ENCODE measurements at regions not wholly inside any gene's neighbourhood (a gene's known extent, or its start where the extent isn't known, plus 50 kb on each side); places are given as distances from the start of the nearest gene placed in this dataset.

- ChIA-PET CTCF (no interaction called here), POLR2A (no interaction called here)
- no peak for TF ChIP-seq CTCF (IDR thresholded peaks at IDR 0.05; ENCODE audit: insufficient read depth, low read length, missing control alignments)
- H3K4me3 ChIP-seq (ENCODE audit: low read depth, low read length) = no peak overlapping the region
- no peak for DNase-seq (ENCODE audit: low read depth, low spot score)
Observed at GRCh38 chr18:79595876-79596374, 83.7 kb upstream of the CTDP1 start.

DNA sequence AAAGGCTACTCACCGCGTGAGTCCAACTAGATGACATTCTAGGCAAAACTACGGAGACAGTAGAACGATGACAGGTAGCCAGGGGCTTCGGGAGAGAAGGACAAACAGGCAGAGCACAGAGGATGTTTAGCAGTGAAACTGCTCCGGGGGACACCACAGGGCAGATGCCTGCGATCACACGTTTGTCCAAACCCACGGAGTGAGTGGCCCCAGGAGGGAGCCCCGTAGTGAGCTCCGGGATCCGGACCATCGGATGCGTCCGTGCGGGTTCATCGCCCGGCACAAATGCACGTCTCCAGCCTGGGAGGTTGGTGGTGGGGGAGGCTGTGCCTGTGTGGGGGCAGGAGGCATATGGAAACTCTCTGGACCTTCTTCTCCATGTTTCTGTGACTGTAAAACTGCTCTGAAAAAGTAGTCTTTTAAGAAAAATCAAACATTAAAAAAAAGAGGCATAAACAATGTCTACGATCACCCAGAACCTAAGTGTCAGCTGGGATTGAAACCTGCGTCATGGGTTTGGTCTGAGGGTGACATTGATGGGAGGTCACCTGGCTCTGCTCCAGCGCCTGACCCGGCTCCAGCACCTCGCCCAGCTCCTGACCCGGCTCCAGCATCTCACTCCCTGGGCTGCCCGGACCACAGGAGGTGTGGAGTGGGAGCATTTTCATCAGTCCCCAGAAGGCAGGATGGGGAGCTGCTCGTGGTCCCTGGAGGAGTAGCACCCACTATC is 83.0 kb upstream of the CTDP1 start:
- TF ChIP-seq CTCF (IDR thresholded peaks at IDR 0.05; ENCODE audit: insufficient read depth, low read length, missing control alignments) = no peak
- no peak for DNase-seq (ENCODE audit: low read depth, low spot score)
- H3K4me3 ChIP-seq (ENCODE audit: low read depth, low read length) = no peak overlapping the region
- ChIA-PET POLR2A (no interaction called here), CTCF (no interaction called here)

- ChIA-PET POLR2A (no interaction called here), CTCF (interaction anchor here (0.8 kb wide), 1 partner anchor 47 kb away, joined by 3 read pairs; no protein-coding TSS in a partner anchor)
- no peak for TF ChIP-seq CTCF (IDR thresholded peaks at IDR 0.05; ENCODE audit: insufficient read depth, low read length, missing control alignments)
- DNase-seq (ENCODE audit: low read depth, low spot score) = no peak
- no peak overlapping the region for H3K4me3 ChIP-seq (ENCODE audit: low read depth, low read length)
Observed at GRCh38 chr18:79597176-79597830, 82.3 kb upstream of the CTDP1 start.

- ChIA-PET CTCF (interaction anchor here (0.8 kb wide), 1 partner anchor 46 kb away, joined by 3 read pairs; no protein-coding TSS in a partner anchor), POLR2A (no interaction called here)
- DNase-seq (ENCODE audit: low read depth, low spot score) = no peak
- no peak for TF ChIP-seq CTCF (IDR thresholded peaks at IDR 0.05; ENCODE audit: insufficient read depth, low read length, missing control alignments)
- H3K4me3 ChIP-seq (ENCODE audit: low read depth, low read length) = no peak overlapping the region
Observed at GRCh38 chr18:79597831-79598632, 81.6 kb upstream of the CTDP1 start.

- no peak for TF ChIP-seq CTCF (IDR thresholded peaks at IDR 0.05; ENCODE audit: insufficient read depth, low read length, missing control alignments)
- no peak overlapping the region for H3K4me3 ChIP-seq (ENCODE audit: low read depth, low read length)
- no peak for DNase-seq (ENCODE audit: low read depth, low spot score)
- POLR2A ChIA-PET = no interaction called here
- CTCF ChIA-PET = no interaction called here
Observed at GRCh38 chr18:79598633-79599175, 80.9 kb upstream of the CTDP1 start.

Measured in AG04449 (cell line).